Neuron (in vitro differentiated cells): ENCODE measurements at regions not wholly inside any gene's neighbourhood (a gene's known extent, or its start where the extent isn't known, plus 50 kb on each side); places are given as distances from the start of the nearest gene placed in this dataset.

Experiments used
- H2AFZ ChIP-seq: one replicate; pipeline ENCODE4 v1.6.1; 2013; ENCODE audit warnings: low read depth, mild to moderate bottlenecking, inconsistent platforms, low read length, moderate library complexity
- H3K27me3 ChIP-seq: one replicate; pipeline ENCODE4 v1.6.1; 2013; ENCODE audit warnings: low read length; ENCODE audit not compliant: insufficient read depth
- H3K36me3 ChIP-seq: one replicate; pipeline ENCODE4 v1.6.1; 2013; ENCODE audit warnings: low read length; ENCODE audit not compliant: insufficient read depth
- H3K4me1 ChIP-seq: one replicate; pipeline ENCODE4 v1.6.1; 2013; ENCODE audit warnings: low read length; ENCODE audit not compliant: insufficient read depth
- H3K4me3 ChIP-seq: 2 replicates; pipeline ENCODE4 v1.5.1; 2013; ENCODE audit warnings: mild to moderate bottlenecking, low read length, moderate library complexity
- H3K9me3 ChIP-seq: one replicate; pipeline ENCODE4 v1.6.1; 2013; ENCODE audit warnings: low read length

- Histone ChIP-seq H3K27me3 (peaks cover 2% of the 10 kb centered on the region), H3K4me3 (no peak overlapping the region), H3K9me3 (peaks cover 6% of the 10 kb centered on the region), H2AFZ (no peak overlapping the region), H3K36me3 (no peaks in the 10 kb centered on the region), H3K4me1 (peaks cover under 1% of the 10 kb centered on the region)
Measured at GRCh38 chr1:13878021-13878420, 178.0 kb downstream of the PRDM2 start.

GRCh38 chr1:13878451-13878850 is 178.5 kb downstream of the PRDM2 start:
- peaks cover 6% of the 10 kb centered on the region for H3K9me3 ChIP-seq
- peaks cover 2% of the 10 kb centered on the region for H3K27me3 ChIP-seq
- no peaks in the 10 kb centered on the region for H3K4me1 ChIP-seq

GRCh38 chr1:13881385-13882088 is 181.5 kb downstream of the PRDM2 start:
- Histone ChIP-seq H2AFZ (no peak overlapping the region), H3K4me1 (no peaks in the 10 kb centered on the region), H3K4me3 (no peak overlapping the region), H3K27me3 (peaks cover 2% of the 10 kb centered on the region), H3K9me3 (no peaks in the 10 kb centered on the region), H3K36me3 (no peaks in the 10 kb centered on the region)

More at GRCh38 chr1:13878451-13878850, 178.5 kb downstream of the PRDM2 start:
- Histone ChIP-seq H3K36me3 (no peaks in the 10 kb centered on the region), H2AFZ (no peak overlapping the region), H3K4me3 (no peak overlapping the region)

- Histone ChIP-seq H3K36me3 (no peaks in the 10 kb centered on the region), H2AFZ (no peak overlapping the region), H3K27me3 (peaks cover 50% of the 10 kb centered on the region), H3K9me3 (peaks cover 5% of the 10 kb centered on the region), H3K4me3 (no peak overlapping the region), H3K4me1 (peaks cover 11% of the 10 kb centered on the region)
Measured at GRCh38 chr1:13888351-13888986, 188.5 kb downstream of the PRDM2 start.

- H3K36me3 ChIP-seq = no peaks in the 10 kb centered on the region
- peaks cover 61% of the 10 kb centered on the region for H3K27me3 ChIP-seq
- peaks cover 5% of the 10 kb centered on the region for H3K9me3 ChIP-seq
- H2AFZ ChIP-seq = no peak overlapping the region
- no peak overlapping the region for H3K4me3 ChIP-seq
- H3K4me1 ChIP-seq = peaks cover 14% of the 10 kb centered on the region
Measured at GRCh38 chr1:13889495-13889894, 189.5 kb downstream of the PRDM2 start.

- H3K36me3 ChIP-seq = no peaks in the 10 kb centered on the region
- peaks cover 71% of the 10 kb centered on the region for H3K27me3 ChIP-seq
- peaks cover 5% of the 10 kb centered on the region for H3K9me3 ChIP-seq
- no peak overlapping the region for H2AFZ ChIP-seq
- H3K4me3 ChIP-seq = no peak overlapping the region
- peaks cover 14% of the 10 kb centered on the region for H3K4me1 ChIP-seq
Measured at GRCh38 chr1:13890766-13891165, 190.8 kb downstream of the PRDM2 start.

DNA sequence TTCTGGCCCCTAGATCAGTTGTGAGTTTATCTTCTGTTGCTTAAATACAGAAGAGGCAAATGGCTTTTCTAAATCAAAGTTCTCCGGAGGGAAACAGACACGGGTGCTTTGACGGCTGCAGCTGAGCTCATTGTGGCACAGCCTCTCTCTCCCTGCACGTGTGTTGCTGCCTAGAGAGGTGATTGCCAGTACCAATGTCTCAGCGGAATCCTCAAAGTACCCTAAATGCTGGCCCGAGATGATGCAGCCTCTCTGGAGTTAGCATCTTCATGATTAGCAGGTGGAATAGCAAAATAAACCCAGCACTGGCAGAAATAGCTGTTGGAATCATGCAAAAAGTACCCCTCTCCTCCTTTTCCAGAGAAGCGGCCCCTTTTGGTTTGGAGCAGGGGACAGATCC is 192.2 kb downstream of the PRDM2 start:
- Histone ChIP-seq H3K36me3 (no peaks in the 10 kb centered on the region), H2AFZ (no peak overlapping the region), H3K4me3 (peak overlapping the region; percentile 38), H3K4me1 (peaks cover 14% of the 10 kb centered on the region), H3K9me3 (peaks cover 5% of the 10 kb centered on the region), H3K27me3 (peaks cover 74% of the 10 kb centered on the region)

DNA sequence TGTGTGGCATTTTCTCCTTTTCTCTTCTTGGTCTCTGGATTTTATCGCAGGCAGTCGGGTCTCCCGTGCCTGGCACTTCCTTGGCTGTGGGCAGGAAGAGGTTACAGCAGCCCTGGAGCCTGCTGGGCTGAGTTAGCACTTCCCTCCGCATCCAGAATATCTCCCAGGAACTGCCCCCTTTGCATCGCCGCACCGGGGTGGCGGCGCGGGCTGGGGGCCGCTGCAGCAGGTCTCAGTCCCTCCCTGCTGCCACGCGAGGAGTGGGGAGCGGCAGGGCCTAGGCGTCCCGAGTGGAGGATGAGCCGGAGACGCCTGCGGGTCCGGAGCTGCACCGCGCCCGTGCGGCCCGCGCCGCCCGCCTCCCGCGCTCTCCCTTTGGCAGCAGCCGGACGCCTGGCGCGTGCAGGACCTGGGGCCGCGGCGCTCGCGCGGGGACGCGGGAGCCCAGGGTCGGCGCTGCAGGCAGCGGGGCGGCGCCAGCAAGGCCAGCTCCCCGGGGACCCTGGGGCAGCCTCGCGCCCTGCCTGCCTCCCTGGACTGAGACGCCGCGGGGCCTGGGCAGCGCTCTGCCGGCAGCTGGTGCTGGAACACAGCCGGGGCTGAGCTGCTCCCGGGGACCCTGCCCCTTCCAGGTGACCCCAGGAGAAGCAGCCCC is 192.8 kb downstream of the PRDM2 start:
- H2AFZ ChIP-seq = peak overlapping the region; percentile 33
- H3K27me3 ChIP-seq = peaks cover 78% of the 10 kb centered on the region
- H3K9me3 ChIP-seq = peaks cover 5% of the 10 kb centered on the region
- peaks cover 14% of the 10 kb centered on the region for H3K4me1 ChIP-seq
- no peaks in the 10 kb centered on the region for H3K36me3 ChIP-seq
- H3K4me3 ChIP-seq = peak overlapping the region; percentile 38

DNA sequence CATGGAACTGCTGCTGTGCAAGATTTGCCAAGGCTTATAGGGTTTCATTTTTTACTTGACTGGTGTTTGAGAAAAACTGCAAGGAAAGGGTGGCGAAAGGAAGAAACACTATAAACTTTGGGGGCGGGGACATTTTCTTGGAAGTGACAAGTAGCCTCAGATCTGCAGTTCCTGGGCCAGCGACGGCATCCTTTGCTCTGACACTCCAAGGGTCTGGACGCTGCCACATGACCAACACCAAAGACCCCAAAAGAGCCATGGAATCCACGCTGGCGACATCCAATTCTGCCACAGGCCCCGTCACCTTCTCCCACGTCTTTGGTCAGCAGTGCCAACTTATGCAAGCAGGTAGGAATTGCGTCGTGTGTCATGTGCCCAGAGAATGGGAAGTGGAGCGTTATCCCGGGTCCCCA is 193.4 kb downstream of the PRDM2 start:
- no peaks in the 10 kb centered on the region for H3K36me3 ChIP-seq
- H3K4me1 ChIP-seq = peaks cover 14% of the 10 kb centered on the region
- H3K27me3 ChIP-seq = peaks cover 75% of the 10 kb centered on the region
- peaks cover 5% of the 10 kb centered on the region for H3K9me3 ChIP-seq
- peak overlapping the region; percentile 38 for H3K4me3 ChIP-seq
- peak overlapping the region; percentile 33 for H2AFZ ChIP-seq

DNA sequence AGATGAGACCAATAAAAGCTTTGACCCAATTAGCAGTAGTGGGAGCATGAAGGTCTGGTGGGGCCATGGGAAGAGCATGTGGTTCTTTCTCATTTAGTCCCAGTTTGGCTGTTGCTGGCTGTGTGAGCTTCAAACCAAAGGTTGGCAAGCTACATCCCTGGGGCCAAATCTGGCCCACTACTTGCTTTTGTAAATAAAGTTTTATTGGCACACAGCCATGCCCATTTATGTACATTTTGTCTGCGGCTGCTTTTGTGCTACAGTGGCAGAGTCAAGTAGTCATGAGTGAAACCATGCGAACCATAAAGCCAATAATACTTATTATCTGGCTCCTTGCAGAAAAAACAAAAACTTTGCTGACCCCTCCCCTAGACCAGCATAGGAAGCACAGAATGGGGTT is 196.9 kb downstream of the PRDM2 start:
- Histone ChIP-seq H3K9me3 (no peaks in the 10 kb centered on the region), H3K4me1 (peaks cover 14% of the 10 kb centered on the region), H3K4me3 (no peak overlapping the region), H3K27me3 (peaks cover 46% of the 10 kb centered on the region), H2AFZ (no peak overlapping the region), H3K36me3 (no peaks in the 10 kb centered on the region)

- H2AFZ ChIP-seq = no peak overlapping the region
- H3K27me3 ChIP-seq = peaks cover 31% of the 10 kb centered on the region
- H3K36me3 ChIP-seq = no peaks in the 10 kb centered on the region
Measured at GRCh38 chr1:13898406-13898805, 198.4 kb downstream of the PRDM2 start.

GRCh38 chr1:13899856-13900255 is 199.9 kb downstream of the PRDM2 start:
- no peak overlapping the region for H3K4me3 ChIP-seq
- peaks cover 21% of the 10 kb centered on the region for H3K27me3 ChIP-seq
- no peaks in the 10 kb centered on the region for H3K9me3 ChIP-seq
- H2AFZ ChIP-seq = no peak overlapping the region
- no peaks in the 10 kb centered on the region for H3K4me1 ChIP-seq
- H3K36me3 ChIP-seq = no peaks in the 10 kb centered on the region

More at GRCh38 chr1:13898406-13898805, 198.4 kb downstream of the PRDM2 start:
- Histone ChIP-seq H3K4me1 (peaks cover 3% of the 10 kb centered on the region), H3K4me3 (no peak overlapping the region), H3K9me3 (no peaks in the 10 kb centered on the region)

- Histone ChIP-seq H3K4me1 (no peaks in the 10 kb centered on the region), H3K36me3 (no peaks in the 10 kb centered on the region), H2AFZ (no peak overlapping the region), H3K27me3 (peaks cover 15% of the 10 kb centered on the region), H3K4me3 (no peak overlapping the region), H3K9me3 (no peaks in the 10 kb centered on the region)
Measured at GRCh38 chr1:13900583-13900982, 200.6 kb downstream of the PRDM2 start.
